Hematopoietic multipotent progenitor cell treated with erythropoietin and hydrocortisone succinate and interleukin-3 and kit ligand, for 15 days (in vitro differentiated cells): ENCODE measurements at regions not wholly inside any gene's neighbourhood (a gene's known extent, or its start where the extent isn't known, plus 50 kb on each side); places are given as distances from the start of the nearest gene placed in this dataset.

Experiments
- DNase-seq: peaks from one replicate; pipeline ENCODE4 v3.0.0-alpha.2; 2015; ENCODE audit warnings: low spot score

- no peak for DNase-seq
These were observed 795.9 kb downstream of the EPHA7 start for GRCh38 chr6:92623431-92623830.

GRCh38 chr6:92617721-92618120, 801.6 kb downstream of the EPHA7 start:
- no peak for DNase-seq

GRCh38 chr6:92608751-92609150, 810.6 kb downstream of the EPHA7 start:
- no peak for DNase-seq

GRCh38 chr6:92593201-92593600, 826.2 kb downstream of the EPHA7 start:
- DNase-seq: no peak

- DNase-seq: no peak
These were observed 829.4 kb downstream of the EPHA7 start for GRCh38 chr6:92589996-92590395.

GRCh38 chr6:92588148-92588547, 831.2 kb downstream of the EPHA7 start:
- DNase-seq: no peak

GRCh38 chr6:92587525-92587924, 831.8 kb downstream of the EPHA7 start:
- DNase-seq: no peak

GRCh38 chr6:92586236-92586977, 833.0 kb downstream of the EPHA7 start:
- DNase-seq: no peak

GRCh38 chr6:92582211-92582610, 837.1 kb downstream of the EPHA7 start:
- DNase-seq: no peak

- DNase-seq: no peak
These were observed 842.2 kb downstream of the EPHA7 start for GRCh38 chr6:92577077-92577719.

- no peak for DNase-seq
These were observed 850.8 kb downstream of the EPHA7 start for GRCh38 chr6:92568541-92568940.

GRCh38 chr6:92566632-92567031, 852.7 kb downstream of the EPHA7 start:
- DNase-seq: no peak

GRCh38 chr6:92564376-92564775, 855.0 kb downstream of the EPHA7 start:
- DNase-seq: no peak

GRCh38 chr6:92559611-92560010, 859.7 kb downstream of the EPHA7 start:
- DNase-seq: no peak

- DNase-seq: no peak
These were observed 860.4 kb downstream of the EPHA7 start for GRCh38 chr6:92559003-92559402.

GRCh38 chr6:92550501-92550900, 868.9 kb downstream of the EPHA7 start:
- DNase-seq: no peak

- DNase-seq: no peak
These were observed 873.5 kb downstream of the EPHA7 start for GRCh38 chr6:92545861-92546260.

- no peak for DNase-seq
These were observed 877.8 kb downstream of the EPHA7 start for GRCh38 chr6:92541448-92542060.

GRCh38 chr6:92538926-92539325, 880.4 kb downstream of the EPHA7 start:
- no peak for DNase-seq

GRCh38 chr6:92538275-92538674, 881.1 kb downstream of the EPHA7 start:
- no peak for DNase-seq

GRCh38 chr6:92534109-92534508, 885.2 kb downstream of the EPHA7 start:
- no peak for DNase-seq

GRCh38 chr6:92522589-92522988, 896.8 kb downstream of the EPHA7 start:
- DNase-seq: no peak

GRCh38 chr6:92521553-92521952, 897.8 kb downstream of the EPHA7 start:
- DNase-seq: no peak
